GM12891 (cell line): ENCODE measurements at regions not wholly inside any gene's neighbourhood (a gene's known extent, or its start where the extent isn't known, plus 50 kb on each side); places are given as distances from the start of the nearest gene placed in this dataset.

Experiments used
- POLR2A ChIP-seq: IDR thresholded peaks from 2 replicates; pipeline ENCODE4 v1.6.1; 2011; ENCODE audit warnings: low read depth, low read length, control low read depth
- POLR2AphosphoS5 ChIP-seq: IDR thresholded peaks from 2 replicates; pipeline ENCODE4 v1.6.1; 2011; ENCODE audit warnings: low read depth, low read length, control low read depth
- POU2F2 ChIP-seq: IDR thresholded peaks from 2 replicates; pipeline ENCODE4 v1.6.1; 2011; ENCODE audit warnings: low read depth, mild to moderate bottlenecking, control low read depth, low read length, moderate library complexity
- SPI1 ChIP-seq: IDR thresholded peaks from 2 replicates; pipeline ENCODE4 v1.6.1; 2011; ENCODE audit warnings: low read depth, low read length, control low read depth

- TF ChIP-seq POU2F2: no peak
- no peak for TF ChIP-seq POLR2A
- no peak for TF ChIP-seq POLR2AphosphoS5
- no peak for TF ChIP-seq SPI1
These were observed 373.2 kb upstream of the FIGN start for GRCh38 chr2:164109006-164109405.
